ENCODE measurements at regions not wholly inside any gene's neighbourhood (a gene's known extent, or its start where the extent isn't known, plus 50 kb on each side); places are given as distances from the start of the nearest gene placed in this dataset.

GRCh38 chr6:145047891-145048290 is 687.4 kb downstream of the EPM2A start:
- TF ChIP-seq CTCF (IDR thresholded peaks at IDR 0.05; ENCODE audit: low read length) (no peak), EZH2 (IDR thresholded peaks at IDR 0.05; ENCODE audit: borderline replicate concordance, low read length) (no peak)

All from OCI-LY1 (cell line).